PC-3 (cell line): ENCODE measurements at regions not wholly inside any gene's neighbourhood (a gene's known extent, or its start where the extent isn't known, plus 50 kb on each side); places are given as distances from the start of the nearest gene placed in this dataset.

Source experiments
- CTCF ChIP-seq: fragments of 300-600 bp; sonication (generic); conservative IDR thresholded peaks from 2 replicates; pipeline ENCODE4 v1.5.1; 2017; ENCODE audit warnings: antibody characterized with exemption, low read depth, mild to moderate bottlenecking, low read length
- EZH2 ChIP-seq: fragments of 300-600 bp; sonication (generic); IDR thresholded peaks from one replicate; pipeline ENCODE4 v1.6.1; 2017; ENCODE audit warnings: antibody characterized with exemption, mild to moderate bottlenecking, low read length; ENCODE audit not compliant: unreplicated experiment

- TF ChIP-seq EZH2, result no peak
- TF ChIP-seq CTCF, result no peak
Measured at GRCh38 chr5:92633875-92634487, 947.0 kb downstream of the NR2F1-AS1 start.
